B cell (primary cell): ENCODE measurements at regions not wholly inside any gene's neighbourhood (a gene's known extent, or its start where the extent isn't known, plus 50 kb on each side); places are given as distances from the start of the nearest gene placed in this dataset.

Experiments
- CTCF ChIP-seq: fragments of 200-600 bp; IDR thresholded peaks from one replicate; pipeline ENCODE4 v1.8.0; 2022; ENCODE audit warnings: antibody characterized with exemption, mild to moderate bottlenecking
- EZH2 ChIP-seq: IDR thresholded peaks from 2 replicates; pipeline ENCODE4 v1.6.1; 2012; ENCODE audit warnings: borderline replicate concordance, low read depth, mild to moderate bottlenecking, moderate library complexity, low read length; ENCODE audit not compliant: insufficient read depth, poor library complexity, severe bottlenecking

GRCh38 chr3:22349215-22349851, 598.3 kb upstream of the ZNF385D start:
- TF ChIP-seq CTCF: no peak
- no peak for TF ChIP-seq EZH2
